Karpas-422 (cell line): ENCODE measurements at regions not wholly inside any gene's neighbourhood (a gene's known extent, or its start where the extent isn't known, plus 50 kb on each side); places are given as distances from the start of the nearest gene placed in this dataset.

ENCODE experiments used
- DNase-seq: peaks from one replicate; pipeline ENCODE4 v3.0.0-alpha.2; 2015
- H2AFZ ChIP-seq: fragments of 200-600 bp; sonication (generic); 2 replicates; pipeline ENCODE4 v1.6.1; 2014; ENCODE audit warnings: antibody characterized with exemption, low read length, mixed read lengths
- H3K27ac ChIP-seq: fragments of 200-600 bp; sonication (generic); 2 replicates; pipeline ENCODE4 v1.5.1; 2014; ENCODE audit warnings: mild to moderate bottlenecking, low read length, moderate library complexity
- H3K27me3 ChIP-seq: fragments of 200-600 bp; sonication (generic); 2 replicates; pipeline ENCODE4 v1.6.1; 2014; ENCODE audit warnings: low read length, mixed read lengths
- H3K36me3 ChIP-seq: fragments of 200-600 bp; sonication (generic); 2 replicates; pipeline ENCODE4 v1.6.1; 2014; ENCODE audit warnings: low read length, mixed read lengths; ENCODE audit not compliant: insufficient read depth
- H3K4me1 ChIP-seq: fragments of 200-600 bp; sonication (generic); 2 replicates; pipeline ENCODE4 v1.6.1; 2014; ENCODE audit warnings: mild to moderate bottlenecking, low read length, mixed read lengths
- H3K4me2 ChIP-seq: fragments of 200-600 bp; sonication (generic); 2 replicates; pipeline ENCODE4 v1.6.1; 2014; ENCODE audit warnings: low read length, low read depth, mild to moderate bottlenecking; ENCODE audit not compliant: poor library complexity, severe bottlenecking
- H3K4me3 ChIP-seq: fragments of 200-600 bp; sonication (generic); 2 replicates; pipeline ENCODE4 v1.5.1; 2014; ENCODE audit warnings: mild to moderate bottlenecking, antibody characterized with exemption, low read length, mixed read lengths
- H3K79me2 ChIP-seq: fragments of 200-600 bp; sonication (generic); 2 replicates; pipeline ENCODE4 v1.6.1; 2014; ENCODE audit warnings: mild to moderate bottlenecking, low read length, mixed read lengths
- H3K9ac ChIP-seq: fragments of 200-600 bp; sonication (generic); 2 replicates; pipeline ENCODE4 v1.6.0; 2014; ENCODE audit warnings: low read length
- H3K9me2 ChIP-seq: fragments of 200-600 bp; sonication (generic), shearing (Covaris generic); replicated peaks from 2 replicates; pipeline ENCODE4 v1.6.0; 2014; ENCODE audit warnings: mild to moderate bottlenecking, low read length, moderate library complexity; ENCODE audit not compliant: insufficient read depth
- H3K9me3 ChIP-seq: fragments of 300-700, 200-600 bp; sonication (generic); 2 replicates; pipeline ENCODE4 v1.6.1; 2014; ENCODE audit warnings: low read length, mixed read lengths
- H4K20me1 ChIP-seq: fragments of 200-600 bp; sonication (generic); 2 replicates; pipeline ENCODE4 v1.6.1; 2014; ENCODE audit warnings: mild to moderate bottlenecking, antibody characterized with exemption, low read length, low read depth; ENCODE audit not compliant: insufficient read depth

GRCh38 chr12:59861635-59862034 lies 265.8 kb downstream of the SLC16A7 start:
- Histone ChIP-seq H3K36me3 (no peaks in the 10 kb centered on the region), H3K4me3 (no peak overlapping the region), H4K20me1 (no peaks in the 10 kb centered on the region), H3K27ac (no peak overlapping the region), H3K79me2 (no peaks in the 10 kb centered on the region), H3K4me2 (no peak overlapping the region), H3K9me2 (0 out of 2 replicates have a peak, but pooled peaks cover 3% of the 10 kb centered on the region), H3K9ac (no peak overlapping the region), H3K4me1 (no peaks in the 10 kb centered on the region), H3K27me3 (no peaks in the 10 kb centered on the region), H3K9me3 (no peaks in the 10 kb centered on the region), H2AFZ (no peak overlapping the region)
- DNase-seq: no peak

DNA sequence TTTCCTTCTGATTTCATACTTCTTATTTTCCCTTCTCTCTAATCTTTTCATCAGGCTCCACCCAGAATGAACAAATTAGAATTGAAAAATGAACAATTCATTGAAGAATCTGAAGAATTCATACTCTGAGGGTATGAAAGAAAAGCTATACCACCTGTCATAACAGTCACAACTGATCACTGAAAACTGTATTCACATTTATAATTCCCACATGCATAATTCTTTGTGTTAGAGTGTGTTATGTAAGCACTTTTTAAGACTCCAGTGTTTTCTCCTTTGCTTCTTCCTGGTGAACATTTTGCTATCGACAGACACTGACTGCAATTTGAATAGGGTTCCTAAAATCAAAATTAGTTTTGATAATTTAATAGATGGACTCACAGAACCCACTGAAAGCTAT lies 271.2 kb downstream of the SLC16A7 start:
- H3K9ac ChIP-seq: no peak overlapping the region
- H3K4me1 ChIP-seq: no peaks in the 10 kb centered on the region
- no peaks in the 10 kb centered on the region for H4K20me1 ChIP-seq
- no peaks in the 10 kb centered on the region for H3K27me3 ChIP-seq
- 0 out of 2 replicates have a peak, but pooled peaks cover 3% of the 10 kb centered on the region for H3K9me2 ChIP-seq
- no peak for DNase-seq
- no peaks in the 10 kb centered on the region for H3K36me3 ChIP-seq
- H3K4me2 ChIP-seq: no peak overlapping the region
- H3K79me2 ChIP-seq: no peaks in the 10 kb centered on the region
- H2AFZ ChIP-seq: no peak overlapping the region
- no peak overlapping the region for H3K27ac ChIP-seq
- H3K9me3 ChIP-seq: no peaks in the 10 kb centered on the region
- no peak overlapping the region for H3K4me3 ChIP-seq

- Histone ChIP-seq H2AFZ (no peak overlapping the region), H3K4me1 (no peaks in the 10 kb centered on the region), H3K36me3 (no peaks in the 10 kb centered on the region), H3K27ac (no peak overlapping the region), H3K4me3 (no peak overlapping the region), H3K27me3 (no peaks in the 10 kb centered on the region), H3K79me2 (no peaks in the 10 kb centered on the region), H3K9me2 (0 out of 2 replicates have a peak, but pooled peaks cover 3% of the 10 kb centered on the region), H4K20me1 (no peaks in the 10 kb centered on the region), H3K9ac (no peak overlapping the region), H3K9me3 (0 out of 2 replicates have a peak, but pooled peaks cover 3% of the 10 kb centered on the region), H3K4me2 (no peak overlapping the region)
- DNase-seq: no peak
Measured at GRCh38 chr12:59867689-59868088, 271.9 kb downstream of the SLC16A7 start.

DNA sequence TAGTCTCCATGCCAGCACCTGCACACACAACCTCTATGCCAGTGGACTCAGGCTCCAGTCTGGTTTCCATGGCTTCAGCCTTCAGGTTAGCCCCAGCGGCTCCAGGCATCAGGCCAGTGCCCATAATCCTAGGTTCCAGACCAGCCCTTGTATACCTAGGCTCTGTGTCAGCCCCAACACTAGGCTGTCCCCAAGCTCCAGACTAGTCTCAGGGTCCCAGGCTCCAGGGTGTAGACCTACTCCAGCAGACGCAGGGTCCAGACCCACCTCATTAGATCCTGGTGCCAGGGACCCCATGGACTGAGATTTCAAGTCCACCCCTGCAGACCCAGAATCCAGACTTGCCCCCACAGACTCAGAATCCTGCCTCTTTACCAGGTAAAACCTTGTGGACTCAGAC lies 275.9 kb downstream of the SLC16A7 start:
- Histone ChIP-seq H3K9ac (no peak overlapping the region), H2AFZ (no peak overlapping the region), H3K27me3 (no peaks in the 10 kb centered on the region), H3K9me2 (no peaks in the 10 kb centered on the region), H3K79me2 (no peaks in the 10 kb centered on the region), H3K4me2 (no peak overlapping the region), H3K4me1 (peaks cover 14% of the 10 kb centered on the region), H3K9me3 (0 out of 2 replicates have a peak, but pooled peaks cover 3% of the 10 kb centered on the region), H4K20me1 (no peaks in the 10 kb centered on the region), H3K36me3 (no peaks in the 10 kb centered on the region), H3K4me3 (no peak overlapping the region), H3K27ac (no peak overlapping the region)
- no peak for DNase-seq

DNA sequence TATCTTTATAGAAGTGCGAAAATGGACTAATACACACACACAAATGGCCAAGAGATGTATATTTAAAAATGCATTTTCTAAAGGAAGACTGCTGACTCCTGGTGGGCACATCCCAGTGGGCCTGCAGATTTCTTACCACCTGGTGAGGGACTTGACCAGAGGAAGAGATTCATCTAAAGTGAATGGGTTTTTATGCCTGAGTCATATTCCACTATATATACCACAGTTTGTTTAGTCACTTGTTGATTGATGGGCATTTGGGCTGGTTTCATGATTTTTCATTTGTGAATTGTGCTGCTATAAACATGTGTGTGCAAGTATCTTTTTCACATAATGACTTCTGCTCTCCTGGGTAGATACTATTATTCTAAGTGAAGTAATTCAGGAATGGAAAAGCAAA lies 277.3 kb downstream of the SLC16A7 start:
- no peak overlapping the region for H2AFZ ChIP-seq
- no peaks in the 10 kb centered on the region for H3K79me2 ChIP-seq
- no peaks in the 10 kb centered on the region for H3K36me3 ChIP-seq
- no peak overlapping the region for H3K9ac ChIP-seq
- H3K4me2 ChIP-seq: no peak overlapping the region
- 0 out of 2 replicates have a peak, but pooled peaks cover 3% of the 10 kb centered on the region for H3K9me3 ChIP-seq
- no peaks in the 10 kb centered on the region for H4K20me1 ChIP-seq
- no peak overlapping the region for H3K4me3 ChIP-seq
- no peaks in the 10 kb centered on the region for H3K9me2 ChIP-seq
- DNase-seq: no peak
- H3K27me3 ChIP-seq: no peaks in the 10 kb centered on the region
- H3K4me1 ChIP-seq: peaks cover 14% of the 10 kb centered on the region
- H3K27ac ChIP-seq: no peak overlapping the region

DNA sequence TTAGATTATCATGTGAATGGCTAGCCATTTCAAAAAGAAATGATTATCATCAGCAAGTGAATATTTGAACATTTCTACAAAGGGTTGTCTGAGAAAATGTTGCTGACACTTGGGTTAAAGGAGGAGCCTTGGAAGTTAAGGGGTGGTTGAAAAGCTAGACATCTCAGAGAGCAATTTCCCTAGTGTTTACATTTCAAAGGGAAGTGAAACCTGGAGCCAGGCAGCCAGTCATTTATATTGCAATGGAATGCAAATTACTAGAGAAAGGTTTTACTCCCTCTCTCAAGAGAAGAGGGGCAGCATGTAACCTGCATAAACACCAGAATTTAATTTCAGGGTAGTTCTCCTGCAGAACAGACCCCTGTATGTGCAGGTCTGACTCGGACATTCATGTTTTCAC lies 279.0 kb downstream of the SLC16A7 start:
- H3K4me3 ChIP-seq: no peak overlapping the region
- H4K20me1 ChIP-seq: no peaks in the 10 kb centered on the region
- H3K79me2 ChIP-seq: no peaks in the 10 kb centered on the region
- no peaks in the 10 kb centered on the region for H3K9me2 ChIP-seq
- H3K27me3 ChIP-seq: no peaks in the 10 kb centered on the region
- no peak overlapping the region for H2AFZ ChIP-seq
- H3K27ac ChIP-seq: no peak overlapping the region
- no peak overlapping the region for H3K4me2 ChIP-seq
- no peak overlapping the region for H3K9ac ChIP-seq
- DNase-seq: peak; percentile 69
- no peaks in the 10 kb centered on the region for H3K36me3 ChIP-seq
- H3K9me3 ChIP-seq: 0 out of 2 replicates have a peak, but pooled peaks cover 3% of the 10 kb centered on the region
- H3K4me1 ChIP-seq: peaks cover 14% of the 10 kb centered on the region

GRCh38 chr12:59886131-59886733 lies 290.4 kb downstream of the SLC16A7 start:
- H3K27ac ChIP-seq: no peak overlapping the region
- no peaks in the 10 kb centered on the region for H3K4me1 ChIP-seq
- no peak overlapping the region for H3K4me2 ChIP-seq
- H3K9me2 ChIP-seq: no peaks in the 10 kb centered on the region
- H3K9me3 ChIP-seq: no peaks in the 10 kb centered on the region
- H3K36me3 ChIP-seq: no peaks in the 10 kb centered on the region
- no peak overlapping the region for H2AFZ ChIP-seq
- no peak overlapping the region for H3K9ac ChIP-seq
- no peaks in the 10 kb centered on the region for H3K79me2 ChIP-seq
- H3K4me3 ChIP-seq: no peak overlapping the region
- DNase-seq: no peak
- no peaks in the 10 kb centered on the region for H3K27me3 ChIP-seq
- H4K20me1 ChIP-seq: no peaks in the 10 kb centered on the region

- H2AFZ ChIP-seq: no peak overlapping the region
Measured at GRCh38 chr12:59887178-59887577, 291.3 kb downstream of the SLC16A7 start.

More at GRCh38 chr12:59887178-59887577, 291.3 kb downstream of the SLC16A7 start:
- H3K9me3 ChIP-seq: no peaks in the 10 kb centered on the region
- no peaks in the 10 kb centered on the region for H4K20me1 ChIP-seq
- H3K4me2 ChIP-seq: no peak overlapping the region
- no peak overlapping the region for H3K9ac ChIP-seq
- H3K9me2 ChIP-seq: no peaks in the 10 kb centered on the region
- no peak overlapping the region for H3K27ac ChIP-seq
- H3K4me3 ChIP-seq: no peak overlapping the region
- H3K36me3 ChIP-seq: no peaks in the 10 kb centered on the region
- DNase-seq: no peak
- H3K79me2 ChIP-seq: no peaks in the 10 kb centered on the region
- no peaks in the 10 kb centered on the region for H3K27me3 ChIP-seq
- no peaks in the 10 kb centered on the region for H3K4me1 ChIP-seq
